Endothelial cell of hepatic sinusoid (primary cell): ENCODE measurements at regions not wholly inside any gene's neighbourhood (a gene's known extent, or its start where the extent isn't known, plus 50 kb on each side); places are given as distances from the start of the nearest gene placed in this dataset.

Experiments used
- in situ Hi-C: cut with HindIII; loops from 2 replicates; pipeline ENCODE4 v1.10.0; 2017; ENCODE audit warnings: low sequenced_read_pairs

- in situ Hi-C loops, result no loop called here
Observed at GRCh38 chr13:48842316-48842715, 133.4 kb upstream of the FNDC3A start.

- in situ Hi-C loops, result no loop called here
Observed at GRCh38 chr13:48843630-48844380, 131.9 kb upstream of the FNDC3A start.

DNA sequence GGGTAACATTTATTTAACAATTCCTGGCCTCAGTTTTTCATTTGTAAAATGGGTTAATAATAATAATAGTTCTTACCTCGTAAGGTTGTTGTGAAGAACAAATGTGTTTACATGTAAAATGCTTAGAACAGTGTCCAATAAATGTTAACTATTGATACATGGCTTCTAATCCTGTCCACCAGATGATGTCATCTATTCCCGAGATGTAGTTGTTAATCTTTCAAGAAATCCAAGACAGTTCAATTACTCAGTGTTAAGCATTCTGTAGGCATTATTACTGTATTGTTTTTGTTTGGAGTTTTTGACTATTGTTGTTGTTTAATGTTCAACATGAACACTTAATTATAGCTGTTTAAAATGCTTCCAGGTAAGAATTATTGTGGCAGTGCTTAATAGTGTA lies 131.0 kb upstream of the FNDC3A start:
- in situ Hi-C loops, result no loop called here

DNA sequence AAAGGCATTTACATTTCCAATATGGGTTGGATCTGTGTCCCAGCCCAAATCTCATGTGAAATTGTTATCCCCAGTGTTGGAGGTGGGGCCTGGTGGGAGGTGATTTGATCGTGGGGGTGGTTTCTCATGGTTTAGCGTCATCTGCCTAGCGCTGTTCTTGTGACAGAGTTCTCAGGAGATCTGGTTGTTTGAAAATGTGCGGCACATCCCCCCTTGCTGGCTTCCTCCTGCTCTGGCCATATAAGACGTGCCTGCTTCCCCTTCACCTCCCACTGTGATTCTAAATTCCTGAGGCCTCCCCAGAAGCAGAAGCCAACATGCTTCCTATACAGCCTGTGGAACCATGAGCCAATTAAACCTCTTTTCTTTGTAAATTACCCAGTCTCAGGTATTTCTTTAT lies 126.2 kb upstream of the FNDC3A start:
- in situ Hi-C loops, result no loop called here

DNA sequence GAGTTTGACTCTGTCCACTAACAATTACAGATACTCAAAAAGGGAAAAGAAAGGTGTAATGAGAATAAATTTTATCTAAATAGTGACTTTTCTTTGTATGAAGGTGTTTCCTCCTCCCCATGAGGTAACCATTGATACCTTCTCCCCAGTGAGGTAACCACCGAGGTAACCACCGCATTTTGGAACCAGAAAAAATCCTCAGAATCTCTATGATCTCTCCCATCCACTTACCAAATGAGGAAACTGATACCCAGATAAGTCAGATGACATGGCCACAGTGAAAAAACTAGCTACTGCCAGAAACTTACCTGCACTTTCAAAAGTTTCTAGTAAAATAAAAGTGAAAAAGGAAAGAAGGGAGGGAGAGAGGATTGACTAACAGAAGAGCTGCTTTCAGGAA lies 124.0 kb upstream of the FNDC3A start:
- in situ Hi-C loops, result no loop called here

DNA sequence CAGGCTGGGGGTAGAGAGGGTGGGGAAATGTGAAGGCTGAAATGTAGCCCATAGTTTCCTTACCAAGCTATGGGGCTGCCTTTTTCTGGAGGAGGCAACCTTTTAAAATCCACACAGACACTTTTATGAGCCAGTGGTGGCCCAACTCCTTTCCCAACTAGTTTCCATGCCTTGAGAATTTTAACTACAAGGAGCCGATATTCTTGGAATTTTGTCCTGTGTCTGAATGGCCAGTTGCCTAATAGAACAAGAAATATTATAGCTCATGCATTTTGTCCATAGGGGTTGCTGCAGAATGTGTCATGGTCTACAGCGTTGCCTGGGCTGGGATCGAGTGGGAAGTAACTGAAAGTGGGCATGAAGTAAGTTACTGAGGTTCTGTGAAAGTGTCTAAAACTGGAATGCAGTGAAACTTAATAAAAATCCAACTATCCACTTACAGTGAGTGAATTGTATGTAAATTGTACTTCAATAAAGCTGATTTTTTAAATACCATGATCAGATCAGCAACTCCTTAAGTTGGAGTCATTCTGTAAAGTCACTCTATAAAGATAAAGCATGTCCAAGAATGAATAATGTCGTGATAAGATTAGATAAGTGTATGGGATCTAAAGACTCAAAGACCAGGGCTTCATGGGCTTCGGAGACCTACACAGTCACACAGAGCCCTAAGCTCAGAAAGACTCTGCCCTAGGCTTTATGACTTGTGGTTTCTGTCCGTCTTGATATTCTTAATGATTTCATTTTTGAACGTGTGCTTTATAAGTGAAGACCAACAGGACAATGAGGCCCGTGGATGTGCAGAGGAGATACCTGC lies 122.6 kb upstream of the FNDC3A start:
- in situ Hi-C loops, result no loop called here

DNA sequence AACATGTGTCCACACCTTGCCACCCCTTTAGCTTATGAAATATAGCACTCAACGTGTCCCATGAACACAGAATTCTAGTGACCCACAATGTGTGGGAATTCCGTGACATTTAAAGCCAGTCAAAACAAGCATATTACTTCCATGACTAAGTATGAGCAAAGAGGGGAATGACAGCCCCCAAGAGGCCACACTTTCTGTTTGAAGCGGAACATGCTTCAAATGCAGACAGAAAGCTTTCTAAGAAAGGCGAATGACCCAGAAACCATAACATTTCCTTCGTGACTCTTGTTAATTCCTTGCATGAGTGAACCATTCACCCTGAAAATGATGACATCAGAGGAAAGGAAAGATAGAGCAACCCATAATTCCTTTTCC lies 122.0 kb upstream of the FNDC3A start:
- in situ Hi-C loops, result no loop called here

DNA sequence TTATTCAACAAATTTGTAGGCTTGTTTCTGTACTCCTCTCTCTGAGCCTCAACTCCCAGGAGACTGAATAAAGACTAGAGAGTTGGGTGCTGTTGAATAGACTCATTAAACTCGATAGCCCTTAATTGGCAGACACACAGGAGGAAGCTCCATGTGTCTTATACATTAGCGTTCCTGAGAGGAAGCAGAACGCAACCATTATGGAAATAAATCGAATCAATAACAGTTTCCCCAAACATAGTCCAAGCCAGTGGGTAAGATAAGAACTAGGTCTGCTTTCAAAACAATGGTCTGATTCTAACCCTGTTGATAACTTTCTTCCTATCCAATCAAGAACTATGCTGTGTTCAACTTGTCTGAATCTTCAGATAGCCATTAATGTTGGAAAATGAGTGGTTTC lies 118.1 kb upstream of the FNDC3A start:
- in situ Hi-C loops, result no loop called here

DNA sequence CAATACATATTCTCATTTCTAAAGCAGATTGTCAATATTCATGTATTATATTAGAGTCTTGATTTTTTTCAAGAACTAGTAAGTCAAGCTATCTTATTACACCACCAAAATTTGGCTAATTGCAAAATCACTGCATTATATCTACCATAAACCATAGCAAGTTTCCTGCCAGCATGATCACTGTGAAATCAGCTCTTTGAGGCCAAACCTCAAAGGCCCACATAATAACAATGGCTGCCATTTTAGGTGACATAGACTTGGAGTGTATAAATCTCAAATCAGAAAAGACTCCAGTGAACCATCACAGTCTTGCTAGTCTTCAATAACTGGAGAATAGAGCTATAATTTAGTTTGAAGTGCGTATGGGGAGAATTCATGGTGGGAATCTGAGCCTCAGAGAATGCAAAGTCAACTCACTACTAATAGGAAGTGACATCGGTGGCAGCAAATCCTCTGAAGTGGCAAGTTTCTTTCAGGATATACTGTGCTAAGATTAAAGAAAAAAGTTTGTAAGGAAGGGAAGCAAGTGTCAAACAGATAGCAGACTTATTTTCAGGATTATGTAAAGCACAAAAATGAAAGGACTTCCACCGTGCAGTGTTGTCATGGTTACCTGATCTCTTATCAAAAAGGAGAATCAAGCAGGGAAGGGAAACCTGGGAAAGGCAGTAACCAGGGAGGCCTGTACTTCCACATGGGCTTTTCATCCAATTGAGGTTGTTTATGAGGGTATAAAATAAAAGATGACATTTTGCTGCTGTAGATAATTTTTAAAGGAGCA lies 117.4 kb upstream of the FNDC3A start:
- in situ Hi-C loops, result no loop called here

DNA sequence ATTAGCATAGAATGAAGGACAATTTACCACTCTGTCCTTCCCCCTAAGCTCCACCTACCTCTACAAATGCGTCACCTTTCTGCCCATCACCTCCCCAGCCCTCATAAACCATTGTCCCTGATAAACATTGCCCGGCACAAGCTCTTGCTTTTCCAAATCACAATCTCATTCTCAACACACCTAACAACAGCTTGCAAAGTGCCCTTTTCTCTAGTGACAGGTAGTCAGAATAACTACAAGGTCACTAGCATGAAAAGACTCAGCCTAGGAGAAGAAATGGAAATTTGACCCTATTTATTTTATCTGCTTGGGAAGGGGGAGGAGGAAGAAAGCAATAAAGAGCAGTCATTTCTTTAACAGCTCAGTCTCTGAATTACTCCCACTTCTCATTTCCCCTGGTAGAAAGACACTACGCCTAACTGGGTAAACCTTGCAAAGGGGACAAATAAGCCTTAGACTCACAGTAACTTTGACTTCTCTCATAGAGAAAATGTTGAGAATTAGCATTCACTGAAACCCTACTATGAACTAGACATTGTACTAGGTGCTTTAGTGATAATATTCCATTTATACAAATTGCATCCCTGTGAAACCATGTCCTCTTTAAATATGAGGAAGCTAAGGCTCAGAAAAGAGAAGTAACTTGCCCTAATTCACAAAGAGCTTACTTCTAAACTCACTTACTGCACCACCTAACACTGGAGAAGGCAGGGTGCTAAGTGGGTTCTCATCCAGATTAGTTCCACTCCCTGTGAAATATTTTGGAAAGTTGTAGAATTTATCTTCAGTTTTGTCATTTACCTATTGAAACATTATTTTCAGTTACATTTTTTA lies 116.2 kb upstream of the FNDC3A start:
- in situ Hi-C loops, result no loop called here

- in situ Hi-C loops, result no loop called here
Observed at GRCh38 chr13:48860364-48860763, 115.3 kb upstream of the FNDC3A start.

DNA sequence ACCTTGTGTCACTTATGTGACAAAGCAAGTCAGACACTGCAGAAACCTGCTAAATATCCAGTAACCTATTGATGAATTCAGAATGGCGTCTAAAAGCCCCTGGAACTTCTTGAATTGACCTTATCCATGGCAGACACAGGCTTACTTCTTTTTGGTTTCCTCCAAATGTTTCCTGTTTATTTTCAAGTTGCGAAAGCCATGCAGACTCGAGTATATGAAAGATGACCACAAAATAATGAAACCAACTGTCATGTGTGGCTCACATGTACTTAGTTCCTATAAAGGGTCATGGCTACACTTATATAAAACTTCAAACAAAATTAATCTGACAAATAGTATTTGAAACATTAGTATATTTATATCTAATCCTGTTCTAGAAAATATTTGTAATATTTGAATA lies 113.1 kb upstream of the FNDC3A start:
- in situ Hi-C loops, result no loop called here

GRCh38 chr13:48864100-48864499 lies 111.6 kb upstream of the FNDC3A start:
- in situ Hi-C loops, result no loop called here

- in situ Hi-C loops, result no loop called here
Observed at GRCh38 chr13:48866249-48866648, 109.5 kb upstream of the FNDC3A start.

GRCh38 chr13:48873081-48873480 lies 102.6 kb upstream of the FNDC3A start:
- in situ Hi-C loops, result no loop called here

GRCh38 chr13:48873587-48873986 lies 102.1 kb upstream of the FNDC3A start:
- in situ Hi-C loops, result no loop called here

GRCh38 chr13:48874165-48874564 lies 101.5 kb upstream of the FNDC3A start:
- in situ Hi-C loops, result no loop called here

DNA sequence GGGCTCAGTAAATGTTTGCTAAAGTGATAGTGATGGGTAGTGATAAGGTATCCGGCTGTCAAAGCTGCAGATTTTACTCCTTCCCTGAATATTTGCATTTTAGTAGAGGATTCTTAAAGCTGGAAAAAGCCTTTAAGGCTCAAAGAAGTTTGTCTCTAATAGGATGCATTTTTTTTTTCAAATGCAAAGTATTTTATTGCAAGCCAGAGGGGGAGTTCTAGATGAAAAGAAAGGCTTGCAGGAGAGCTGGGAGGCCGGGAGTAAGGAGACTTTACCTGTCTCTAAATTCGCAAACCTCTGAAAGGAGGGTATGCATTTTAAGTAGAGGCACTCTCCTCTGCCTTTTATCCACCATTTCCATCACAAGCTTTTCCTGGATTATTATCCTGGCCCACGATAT lies 100.7 kb upstream of the FNDC3A start:
- in situ Hi-C loops, result no loop called here

GRCh38 chr13:48876289-48876688 lies 99.4 kb upstream of the FNDC3A start:
- in situ Hi-C loops, result no loop called here

DNA sequence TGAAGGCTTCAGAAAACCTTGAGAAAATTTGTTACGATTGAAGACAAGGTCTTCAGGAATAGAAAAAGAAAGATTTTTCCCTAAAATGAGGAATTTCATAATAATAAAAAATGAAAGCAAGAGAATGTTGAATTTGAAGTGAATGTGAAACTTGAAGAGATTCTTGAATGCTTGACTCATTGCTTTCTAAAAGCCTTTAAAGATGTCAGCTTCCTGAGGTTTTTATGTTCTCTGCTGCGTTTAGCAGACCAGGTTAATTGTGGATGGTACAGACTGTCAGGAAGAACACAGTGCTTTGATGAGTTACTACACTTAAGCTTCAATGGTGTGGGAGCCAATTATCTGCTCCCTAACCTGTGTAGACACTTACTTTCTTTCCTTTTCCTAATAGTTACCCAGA lies 96.3 kb upstream of the FNDC3A start:
- in situ Hi-C loops, result no loop called here

- in situ Hi-C loops, result no loop called here
Observed at GRCh38 chr13:48879854-48880253, 95.9 kb upstream of the FNDC3A start.
